ENCODE measurements at regions not wholly inside any gene's neighbourhood (a gene's known extent, or its start where the extent isn't known, plus 50 kb on each side); places are given as distances from the start of the nearest gene placed in this dataset.

DNA sequence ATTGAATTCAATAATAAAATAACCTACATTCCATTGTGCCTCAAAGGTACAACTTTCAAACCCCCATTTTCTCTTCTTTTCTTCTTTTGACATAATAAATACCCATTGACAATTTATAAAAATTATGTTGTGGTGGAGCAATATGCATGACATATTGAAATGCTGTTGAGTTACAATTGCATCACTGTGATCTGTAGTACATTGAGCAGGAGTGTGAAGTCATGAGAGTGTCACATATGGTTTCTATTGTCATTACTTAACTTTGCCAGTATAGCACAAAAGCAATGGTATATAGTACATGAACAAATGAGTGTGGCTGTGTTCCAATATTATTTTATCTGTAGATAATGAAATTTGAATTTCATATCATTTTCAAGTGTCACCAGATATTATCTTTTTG, 441.3 kb downstream of the GJA1 start (continued):
- TF ChIP-seq, protein P1, sequence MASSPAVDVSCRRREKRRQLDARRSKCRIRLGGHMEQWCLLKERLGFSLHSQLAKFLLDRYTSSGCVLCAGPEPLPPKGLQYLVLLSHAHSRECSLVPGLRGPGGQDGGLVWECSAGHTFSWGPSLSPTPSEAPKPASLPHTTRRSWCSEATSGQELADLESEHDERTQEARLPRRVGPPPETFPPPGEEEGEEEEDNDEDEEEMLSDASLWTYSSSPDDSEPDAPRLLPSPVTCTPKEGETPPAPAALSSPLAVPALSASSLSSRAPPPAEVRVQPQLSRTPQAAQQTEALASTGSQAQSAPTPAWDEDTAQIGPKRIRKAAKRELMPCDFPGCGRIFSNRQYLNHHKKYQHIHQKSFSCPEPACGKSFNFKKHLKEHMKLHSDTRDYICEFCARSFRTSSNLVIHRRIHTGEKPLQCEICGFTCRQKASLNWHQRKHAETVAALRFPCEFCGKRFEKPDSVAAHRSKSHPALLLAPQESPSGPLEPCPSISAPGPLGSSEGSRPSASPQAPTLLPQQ (tag by site-specific recombination; IDR thresholded peaks at IDR 0.05), result no peak
- TF ChIP-seq ZNF768 (tag by site-specific recombination; IDR thresholded peaks at IDR 0.05) (no peak), ZNF132 (tag by site-specific recombination; IDR thresholded peaks at IDR 0.05; ENCODE audit: borderline replicate concordance) (no peak), WT1 (tag by site-specific recombination; IDR thresholded peaks at IDR 0.05) (no peak), ZNF274 (IDR thresholded peaks at IDR 0.05; ENCODE audit: low read length) (no peak), ZNF274 (tag by site-specific recombination; IDR thresholded peaks at IDR 0.05; ENCODE audit: borderline replicate concordance) (no peak), ZNF391 (tag by site-specific recombination; IDR thresholded peaks at IDR 0.05; ENCODE audit: borderline replicate concordance, low read depth) (no peak), ZNF302 (tag by site-specific recombination; IDR thresholded peaks at IDR 0.05; ENCODE audit: low read depth) (no peak)
- TF ChIP-seq, protein P2, sequence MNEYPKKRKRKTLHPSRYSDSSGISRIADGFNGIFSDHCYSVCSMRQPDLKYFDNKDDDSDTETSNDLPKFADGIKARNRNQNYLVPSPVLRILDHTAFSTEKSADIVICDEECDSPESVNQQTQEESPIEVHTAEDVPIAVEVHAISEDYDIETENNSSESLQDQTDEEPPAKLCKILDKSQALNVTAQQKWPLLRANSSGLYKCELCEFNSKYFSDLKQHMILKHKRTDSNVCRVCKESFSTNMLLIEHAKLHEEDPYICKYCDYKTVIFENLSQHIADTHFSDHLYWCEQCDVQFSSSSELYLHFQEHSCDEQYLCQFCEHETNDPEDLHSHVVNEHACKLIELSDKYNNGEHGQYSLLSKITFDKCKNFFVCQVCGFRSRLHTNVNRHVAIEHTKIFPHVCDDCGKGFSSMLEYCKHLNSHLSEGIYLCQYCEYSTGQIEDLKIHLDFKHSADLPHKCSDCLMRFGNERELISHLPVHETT (tag by site-specific recombination; IDR thresholded peaks at IDR 0.05), result no peak

DNA sequence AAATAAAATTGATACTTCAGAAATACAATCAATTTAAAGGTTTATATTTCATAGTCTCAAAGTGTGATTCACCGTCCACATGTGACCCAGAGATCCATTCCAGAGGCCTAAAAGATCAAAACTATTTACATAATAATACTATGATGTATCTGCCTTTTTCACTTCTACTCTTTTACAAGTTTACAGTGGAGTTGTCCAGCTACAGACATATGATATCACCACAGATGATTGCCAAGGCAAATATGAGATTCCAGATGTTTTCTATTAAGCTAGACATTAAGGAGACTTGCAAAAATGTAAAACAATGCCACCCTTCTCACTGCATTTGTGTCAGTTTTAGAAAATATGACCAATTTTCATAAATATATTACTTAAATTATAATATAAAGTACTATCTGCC, 443.7 kb downstream of the GJA1 start:
- no peaks in the 10 kb centered on the region for H3K36me3 ChIP-seq (ENCODE audit: control insufficient read depth in 2 of 2, insufficient read depth in 1 of 2, low read length in 2 of 2)
- ChIA-PET CTCF (interaction anchor here (0.7 kb wide), 1 partner anchor 40 kb away, joined by 3 read pairs; no protein-coding TSS in a partner anchor), POLR2A (no interaction called here)
- H3K27ac ChIP-seq (ENCODE audit: extremely low read depth, low read depth, low read length), result no peak overlapping the region
- H3K4me3 ChIP-seq (ENCODE audit: low read depth, low read length), result no peak overlapping the region
- H3K4me1 ChIP-seq (ENCODE audit: control insufficient read depth, insufficient read depth, low read length), result no peaks in the 10 kb centered on the region
- no peak for TF ChIP-seq ZNF658 (tag by site-specific recombination; IDR thresholded peaks at IDR 0.05)
- TF ChIP-seq ZFP69B (tag by site-specific recombination; IDR thresholded peaks at IDR 0.05), result no peak
- TF ChIP-seq, protein P3, sequence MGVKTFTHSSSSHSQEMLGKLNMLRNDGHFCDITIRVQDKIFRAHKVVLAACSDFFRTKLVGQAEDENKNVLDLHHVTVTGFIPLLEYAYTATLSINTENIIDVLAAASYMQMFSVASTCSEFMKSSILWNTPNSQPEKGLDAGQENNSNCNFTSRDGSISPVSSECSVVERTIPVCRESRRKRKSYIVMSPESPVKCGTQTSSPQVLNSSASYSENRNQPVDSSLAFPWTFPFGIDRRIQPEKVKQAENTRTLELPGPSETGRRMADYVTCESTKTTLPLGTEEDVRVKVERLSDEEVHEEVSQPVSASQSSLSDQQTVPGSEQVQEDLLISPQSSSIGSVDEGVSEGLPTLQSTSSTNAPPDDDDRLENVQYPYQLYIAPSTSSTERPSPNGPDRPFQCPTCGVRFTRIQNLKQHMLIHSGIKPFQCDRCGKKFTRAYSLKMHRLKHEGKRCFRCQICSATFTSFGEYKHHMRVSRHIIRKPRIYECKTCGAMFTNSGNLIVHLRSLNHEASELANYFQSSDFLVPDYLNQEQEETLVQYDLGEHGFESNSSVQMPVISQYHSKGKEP (tag by site-specific recombination; IDR thresholded peaks at IDR 0.05), result no peak
- TF ChIP-seq ZNF214 (tag by site-specific recombination; IDR thresholded peaks at IDR 0.05; ENCODE audit: borderline replicate concordance), result no peak
- TF ChIP-seq, protein P4, sequence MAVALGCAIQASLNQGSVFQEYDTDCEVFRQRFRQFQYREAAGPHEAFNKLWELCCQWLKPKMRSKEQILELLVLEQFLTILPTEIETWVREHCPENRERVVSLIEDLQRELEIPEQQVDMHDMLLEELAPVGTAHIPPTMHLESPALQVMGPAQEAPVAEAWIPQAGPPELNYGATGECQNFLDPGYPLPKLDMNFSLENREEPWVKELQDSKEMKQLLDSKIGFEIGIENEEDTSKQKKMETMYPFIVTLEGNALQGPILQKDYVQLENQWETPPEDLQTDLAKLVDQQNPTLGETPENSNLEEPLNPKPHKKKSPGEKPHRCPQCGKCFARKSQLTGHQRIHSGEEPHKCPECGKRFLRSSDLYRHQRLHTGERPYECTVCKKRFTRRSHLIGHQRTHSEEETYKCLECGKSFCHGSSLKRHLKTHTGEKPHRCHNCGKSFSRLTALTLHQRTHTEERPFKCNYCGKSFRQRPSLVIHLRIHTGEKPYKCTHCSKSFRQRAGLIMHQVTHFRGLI (tag by site-specific recombination; IDR thresholded peaks at IDR 0.05), result no peak
- TF ChIP-seq, protein P5, sequence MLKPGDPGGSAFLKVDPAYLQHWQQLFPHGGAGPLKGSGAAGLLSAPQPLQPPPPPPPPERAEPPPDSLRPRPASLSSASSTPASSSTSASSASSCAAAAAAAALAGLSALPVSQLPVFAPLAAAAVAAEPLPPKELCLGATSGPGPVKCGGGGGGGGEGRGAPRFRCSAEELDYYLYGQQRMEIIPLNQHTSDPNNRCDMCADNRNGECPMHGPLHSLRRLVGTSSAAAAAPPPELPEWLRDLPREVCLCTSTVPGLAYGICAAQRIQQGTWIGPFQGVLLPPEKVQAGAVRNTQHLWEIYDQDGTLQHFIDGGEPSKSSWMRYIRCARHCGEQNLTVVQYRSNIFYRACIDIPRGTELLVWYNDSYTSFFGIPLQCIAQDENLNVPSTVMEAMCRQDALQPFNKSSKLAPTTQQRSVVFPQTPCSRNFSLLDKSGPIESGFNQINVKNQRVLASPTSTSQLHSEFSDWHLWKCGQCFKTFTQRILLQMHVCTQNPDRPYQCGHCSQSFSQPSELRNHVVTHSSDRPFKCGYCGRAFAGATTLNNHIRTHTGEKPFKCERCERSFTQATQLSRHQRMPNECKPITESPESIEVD (tag by site-specific recombination; IDR thresholded peaks at IDR 0.05), result no peak
- no peak for TF ChIP-seq ZNF2 (tag by site-specific recombination; IDR thresholded peaks at IDR 0.05)
- TF ChIP-seq KLF8 (tag by site-specific recombination; IDR thresholded peaks at IDR 0.05), result no peak
- no peak for TF ChIP-seq ZNF211 (tag by site-specific recombination; IDR thresholded peaks at IDR 0.05; ENCODE audit: low read depth)
- no peak for TF ChIP-seq ZFP3 (tag by site-specific recombination; IDR thresholded peaks at IDR 0.05; ENCODE audit: low read depth)
- no peaks in the 10 kb centered on the region for H3K9me3 ChIP-seq (ENCODE audit: control insufficient read depth, insufficient read depth, low read depth, low read length)
